NCI-H774 (cell line): ENCODE measurements at regions not wholly inside any gene's neighbourhood (a gene's known extent, or its start where the extent isn't known, plus 50 kb on each side); places are given as distances from the start of the nearest gene placed in this dataset.

Experiments
- DNase-seq: peaks from one replicate; lab custom pipeline; 2025; lab: John Stamatoyannopoulos, UW

GRCh38 chr1:194534784-194535183, 1348.4 kb upstream of the B3GALT2 start:
- no peak for DNase-seq

DNA sequence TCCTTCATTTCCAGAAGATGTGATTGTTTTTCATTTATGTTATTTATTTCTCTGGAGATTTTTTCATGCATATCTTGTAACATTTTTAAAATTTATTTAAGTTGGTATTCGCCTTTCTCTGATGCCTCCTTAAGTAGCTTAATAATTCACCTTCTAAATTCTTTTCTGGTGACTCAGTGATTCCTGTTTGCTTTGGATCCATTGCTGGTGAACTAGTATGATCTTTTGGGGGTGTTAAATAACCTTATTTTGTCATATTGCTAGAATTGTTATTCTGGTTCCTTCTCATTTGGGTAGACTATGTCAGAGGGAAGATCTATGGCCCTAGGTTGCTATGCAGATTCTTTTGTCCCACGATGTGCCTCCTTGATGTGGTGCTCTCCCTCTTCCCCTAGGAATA, 1347.2 kb upstream of the B3GALT2 start:
- DNase-seq = no peak

- no peak for DNase-seq
These were observed 1331.2 kb upstream of the B3GALT2 start for GRCh38 chr1:194517567-194517966.

DNA sequence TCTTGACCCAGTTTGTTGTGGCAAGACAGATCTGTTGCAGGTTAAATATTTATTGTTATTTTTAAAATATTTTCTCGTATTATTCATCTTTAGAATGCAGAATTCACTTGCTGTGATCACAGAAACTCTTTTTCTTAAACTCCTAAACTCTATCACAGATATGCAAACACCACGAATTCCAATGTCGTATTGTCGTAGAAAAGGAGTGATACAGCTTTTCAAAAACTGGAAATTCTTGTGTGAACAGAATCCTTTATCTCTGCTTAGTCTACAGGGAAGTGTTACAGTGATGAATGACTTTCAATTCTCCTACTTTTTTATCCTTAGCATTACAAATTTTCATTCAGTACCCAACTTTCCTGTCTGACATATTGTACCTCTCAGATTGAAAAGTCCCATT, 1329.5 kb upstream of the B3GALT2 start:
- DNase-seq = no peak

- DNase-seq = no peak
These were observed 1326.5 kb upstream of the B3GALT2 start for GRCh38 chr1:194512957-194513356.

DNA sequence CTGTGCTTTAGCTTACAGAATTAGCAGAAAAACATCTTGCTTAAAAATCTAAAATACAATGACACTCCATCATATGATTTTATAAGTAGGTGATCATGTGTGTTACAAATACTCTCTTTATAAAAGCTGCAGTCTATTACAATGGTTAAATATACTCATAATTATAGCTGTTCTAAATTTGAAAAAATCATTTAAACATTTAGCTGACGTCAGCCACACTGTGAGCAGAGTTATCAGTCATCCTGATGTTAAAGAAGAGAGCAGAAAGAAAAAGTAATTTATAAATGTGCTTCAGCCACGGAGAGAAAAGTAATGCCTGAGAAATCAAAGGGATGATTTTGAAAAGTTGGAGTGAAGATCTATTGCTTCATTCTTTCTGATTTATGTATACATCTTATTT, 1325.9 kb upstream of the B3GALT2 start:
- no peak for DNase-seq

GRCh38 chr1:194503209-194503608, 1316.8 kb upstream of the B3GALT2 start:
- DNase-seq = no peak

DNA sequence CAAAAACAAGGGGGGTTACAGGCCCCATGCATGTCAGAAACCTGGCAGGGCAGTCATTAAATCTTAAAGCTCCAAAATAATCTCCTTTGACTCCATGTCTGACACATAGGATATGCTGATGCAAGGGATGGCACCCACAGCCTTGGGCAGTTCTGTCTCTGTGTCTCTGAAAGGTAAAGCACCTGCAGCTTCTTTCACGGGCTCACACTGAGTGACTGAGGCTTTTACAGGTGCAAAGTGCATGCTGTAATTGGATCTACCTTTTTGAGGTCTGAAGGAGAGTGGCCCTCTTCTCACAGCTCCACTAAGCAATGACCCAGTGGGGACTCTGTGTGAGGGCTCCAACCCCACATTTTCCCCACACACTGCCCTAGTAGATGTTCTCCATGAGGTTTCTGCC, 1309.0 kb upstream of the B3GALT2 start:
- no peak for DNase-seq

GRCh38 chr1:194487172-194487571, 1300.8 kb upstream of the B3GALT2 start:
- DNase-seq = no peak

- DNase-seq = no peak
These were observed 1299.0 kb upstream of the B3GALT2 start for GRCh38 chr1:194485432-194485831.

GRCh38 chr1:194478731-194479130, 1292.3 kb upstream of the B3GALT2 start:
- DNase-seq = no peak

DNA sequence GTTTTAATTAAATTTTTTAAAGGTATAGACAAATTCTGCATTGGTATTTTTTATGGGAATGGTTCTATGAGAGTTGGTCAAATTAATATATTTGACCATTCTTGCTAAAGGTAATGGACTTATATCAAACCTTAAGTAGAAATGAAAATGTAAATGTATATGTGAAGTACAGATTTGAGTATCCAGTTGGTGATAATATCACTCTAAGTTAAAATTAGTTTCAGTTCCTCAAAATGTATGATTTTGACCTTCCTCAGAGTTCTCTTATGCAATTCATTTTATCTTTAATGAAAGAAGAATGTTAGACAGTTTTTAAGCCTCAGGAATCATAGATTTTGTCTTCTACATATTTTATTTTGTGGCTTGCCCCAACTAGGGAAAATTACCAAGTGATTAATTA, 1291.5 kb upstream of the B3GALT2 start:
- DNase-seq = no peak

GRCh38 chr1:194476872-194477271, 1290.5 kb upstream of the B3GALT2 start:
- DNase-seq = no peak

DNA sequence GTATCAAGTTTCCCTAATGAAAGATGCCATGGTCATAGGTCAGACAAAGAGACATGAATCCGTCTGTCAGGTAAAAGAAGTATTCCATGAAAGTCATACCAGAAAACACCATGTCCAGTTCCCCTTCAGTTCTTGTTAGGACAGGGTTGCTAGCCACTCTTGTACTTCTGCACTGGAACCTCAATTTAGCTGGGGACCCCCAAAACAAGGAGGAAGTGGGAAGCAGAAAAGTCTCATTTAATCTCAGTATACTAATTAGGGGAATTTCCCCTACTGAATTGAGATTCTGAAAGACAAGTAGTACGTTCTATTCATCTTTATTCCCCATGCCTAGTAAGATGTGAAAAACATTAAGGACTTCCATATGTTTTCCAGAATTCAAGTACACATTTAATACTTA, 1289.9 kb upstream of the B3GALT2 start:
- no peak for DNase-seq

GRCh38 chr1:194474701-194475100, 1288.3 kb upstream of the B3GALT2 start:
- DNase-seq = no peak

DNA sequence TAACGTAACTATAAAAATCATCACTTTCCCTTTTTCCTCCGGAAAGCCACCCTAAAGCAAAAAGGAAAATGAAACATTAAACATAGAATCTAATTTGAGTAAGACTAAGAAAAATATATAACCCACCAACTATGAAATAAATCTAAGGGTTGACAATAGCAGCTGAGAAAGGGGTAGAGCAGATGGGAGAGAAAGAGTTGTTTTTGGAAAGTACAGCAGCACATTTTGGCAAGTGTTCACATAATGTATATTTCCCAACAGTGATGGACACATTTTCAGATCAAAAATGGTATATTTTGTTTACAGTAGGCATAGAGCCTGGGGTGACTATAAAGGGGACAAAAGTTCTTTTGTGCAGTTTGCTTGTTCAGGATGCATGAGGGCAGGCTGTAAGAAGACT, 1287.4 kb upstream of the B3GALT2 start:
- DNase-seq = no peak

GRCh38 chr1:194469282-194469681, 1282.9 kb upstream of the B3GALT2 start:
- no peak for DNase-seq

DNA sequence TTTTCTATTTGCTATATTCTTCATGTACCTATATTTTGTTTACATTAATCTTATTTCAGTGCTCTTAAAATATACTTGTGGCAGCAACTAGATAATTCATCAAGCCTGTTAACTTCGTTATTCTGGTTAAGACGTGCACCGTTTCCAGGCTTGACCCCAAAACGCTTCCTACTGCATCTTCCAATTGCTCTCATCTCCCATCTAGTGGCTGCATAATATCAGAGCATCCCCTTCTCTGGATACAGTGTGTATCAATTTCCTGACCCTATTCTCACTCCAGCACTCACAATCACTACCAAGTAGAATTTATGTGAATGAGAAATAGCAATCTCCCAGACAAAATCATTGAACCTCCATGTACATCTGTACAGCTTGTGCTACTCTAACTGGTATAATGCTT, 1280.3 kb upstream of the B3GALT2 start:
- no peak for DNase-seq

DNA sequence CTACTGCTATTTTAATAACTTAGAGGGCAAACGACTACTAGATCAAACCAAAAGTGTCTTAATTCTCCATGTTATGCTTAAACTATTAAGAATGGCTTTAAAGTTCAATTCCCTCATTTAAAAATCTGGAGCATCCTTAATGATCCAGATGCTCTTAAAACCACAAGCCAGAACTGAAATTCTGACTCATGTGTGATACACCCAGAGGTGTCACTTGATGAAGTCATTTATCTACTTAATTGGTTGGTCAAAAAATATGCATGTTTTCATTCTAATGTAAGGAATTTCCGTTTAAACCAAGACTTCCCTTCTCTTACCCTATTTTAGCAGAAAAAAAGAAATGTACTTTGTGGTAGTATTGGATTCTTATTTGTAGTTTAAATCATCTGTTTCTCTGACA, 1261.2 kb upstream of the B3GALT2 start:
- no peak for DNase-seq

- no peak for DNase-seq
These were observed 1258.8 kb upstream of the B3GALT2 start for GRCh38 chr1:194445244-194445643.

DNA sequence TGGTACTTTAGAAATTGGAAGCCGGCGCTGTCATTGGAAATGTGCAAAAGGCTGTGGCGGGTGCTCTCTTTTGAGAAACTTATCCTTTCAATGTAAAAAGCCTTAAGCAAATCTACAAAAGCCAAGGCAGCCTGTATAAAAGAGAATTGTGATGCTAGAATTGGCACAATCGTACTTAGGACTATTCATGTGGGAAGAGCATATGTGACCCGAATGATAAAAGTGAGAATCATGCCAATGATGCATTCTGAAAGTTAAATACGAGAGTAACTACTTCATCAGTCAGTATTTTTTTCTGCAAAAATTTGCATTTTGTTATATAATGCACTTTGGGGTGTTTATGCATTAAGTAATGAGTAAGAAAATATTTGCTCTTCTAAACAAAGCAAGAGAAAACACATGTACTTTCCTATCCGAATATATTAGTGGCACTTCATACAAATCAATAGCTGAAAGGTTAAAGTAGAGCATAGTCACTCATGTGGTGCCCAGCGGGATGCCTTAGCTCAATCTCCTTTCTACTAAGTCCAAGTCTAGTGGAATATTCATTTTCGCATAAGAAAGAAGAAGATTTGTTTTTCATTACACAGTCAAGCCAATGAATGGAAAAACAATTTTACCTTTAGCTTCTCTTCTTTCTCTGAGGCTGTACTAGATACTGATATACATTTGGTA, 1256.6 kb upstream of the B3GALT2 start:
- DNase-seq = no peak

GRCh38 chr1:194437135-194437534, 1250.7 kb upstream of the B3GALT2 start:
- no peak for DNase-seq

GRCh38 chr1:194431121-194431520, 1244.7 kb upstream of the B3GALT2 start:
- DNase-seq = no peak

- no peak for DNase-seq
These were observed 1234.3 kb upstream of the B3GALT2 start for GRCh38 chr1:194420706-194421105.

DNA sequence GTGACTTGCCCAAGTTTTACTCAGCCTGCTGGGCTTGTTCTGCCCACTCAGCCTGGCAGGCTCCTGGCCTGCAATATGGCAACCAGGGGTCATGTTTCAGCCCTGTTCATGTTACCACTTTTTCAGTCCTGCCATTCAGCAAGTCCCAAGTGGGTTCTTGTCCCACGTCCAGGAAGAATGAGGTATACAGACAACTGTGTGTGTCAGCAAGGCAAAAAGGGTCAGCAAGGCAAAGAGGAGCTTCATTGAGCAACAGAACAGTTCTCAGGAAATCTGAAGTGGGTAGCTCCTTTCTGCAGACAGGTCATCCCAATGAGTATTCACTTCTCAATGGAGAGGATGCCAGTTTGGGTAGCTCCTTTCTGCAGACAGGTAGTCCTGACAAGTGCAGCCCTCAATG, 1233.3 kb upstream of the B3GALT2 start:
- no peak for DNase-seq
